Right ventricle myocardium inferior (tissue), 1 donor: ENCODE measurements at regions not wholly inside any gene's neighbourhood (a gene's known extent, or its start where the extent isn't known, plus 50 kb on each side); places are given as distances from the start of the nearest gene placed in this dataset.
"Not testable (repeated sequence)": the region's sequence is repeated elsewhere in the genome, so short reads cannot be mapped to it uniquely, and the experiment has no call there.

Source experiments
- ATAC-seq: fragments of 200-7000 bp; cut with Tn5 transposase; one replicate; pipeline ENCODE4 v1.9.1; 2020; ENCODE audit warnings: mild to moderate bottlenecking, moderate library complexity
- DNase-seq: peaks from one replicate; pipeline ENCODE4 v3.0.0; 2021; ENCODE audit errors: missing footprints
- intact Hi-C: fragments of 100-400 bp; cut with DNase I; formaldehyde crosslinking; loops from one replicate; pipeline ENCODE4 v1.11.0; 2022
- donor health status: DM: no; HTN: yes; CAD: no; lungs with severe emphysema.

DNA sequence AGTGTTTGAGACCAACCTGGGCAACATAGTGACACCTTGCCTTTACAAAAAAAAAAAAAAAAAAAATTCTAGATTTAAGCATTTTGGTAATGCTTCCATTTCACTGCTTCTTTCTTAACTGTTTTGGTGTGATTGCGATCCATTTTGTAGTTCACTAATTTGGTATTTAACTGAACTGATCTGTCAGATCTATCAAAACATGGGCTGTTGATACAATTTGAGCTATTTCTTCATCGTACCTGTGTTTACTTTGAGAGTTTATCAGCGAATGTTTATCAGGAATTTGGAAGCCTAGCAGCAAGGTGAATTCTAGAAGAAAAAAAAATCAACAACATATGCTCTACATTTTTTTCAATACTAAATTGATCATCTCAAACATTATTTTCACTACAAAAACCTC lies 864.9 kb upstream of the WWC1 start:
- no peak for DNase-seq
- ATAC-seq: no peak
- intact Hi-C loops: no loop called here

- ATAC-seq, intact Hi-C loops, DNase-seq: not testable (repeated sequence)
These were observed 863.8 kb upstream of the WWC1 start for GRCh38 chr5:167427641-167428040.

DNA sequence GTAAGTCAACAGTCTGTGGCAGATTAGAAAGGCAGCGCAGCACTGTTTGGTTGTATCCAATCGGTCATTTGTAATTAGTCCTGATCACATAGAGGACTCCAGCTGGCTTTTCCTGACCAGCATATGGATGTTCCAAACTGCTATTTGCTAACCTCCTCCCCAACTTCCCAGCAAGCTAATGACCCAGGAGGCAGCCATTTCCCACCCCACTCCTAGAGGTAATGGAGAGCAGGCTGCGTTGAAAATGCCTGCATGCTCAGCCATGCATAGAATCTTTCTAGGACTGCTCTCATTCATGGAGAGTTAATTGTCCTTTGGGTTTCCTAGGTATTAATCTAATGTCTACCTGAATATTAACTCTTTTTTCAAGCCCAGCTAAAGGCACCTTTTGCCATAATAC lies 850.6 kb upstream of the WWC1 start:
- ATAC-seq: no peak
- intact Hi-C loops: no loop called here
- no peak for DNase-seq

GRCh38 chr5:167442922-167443321 lies 848.5 kb upstream of the WWC1 start:
- intact Hi-C loops: no loop called here
- DNase-seq (no peak), ATAC-seq (no peak)

DNA sequence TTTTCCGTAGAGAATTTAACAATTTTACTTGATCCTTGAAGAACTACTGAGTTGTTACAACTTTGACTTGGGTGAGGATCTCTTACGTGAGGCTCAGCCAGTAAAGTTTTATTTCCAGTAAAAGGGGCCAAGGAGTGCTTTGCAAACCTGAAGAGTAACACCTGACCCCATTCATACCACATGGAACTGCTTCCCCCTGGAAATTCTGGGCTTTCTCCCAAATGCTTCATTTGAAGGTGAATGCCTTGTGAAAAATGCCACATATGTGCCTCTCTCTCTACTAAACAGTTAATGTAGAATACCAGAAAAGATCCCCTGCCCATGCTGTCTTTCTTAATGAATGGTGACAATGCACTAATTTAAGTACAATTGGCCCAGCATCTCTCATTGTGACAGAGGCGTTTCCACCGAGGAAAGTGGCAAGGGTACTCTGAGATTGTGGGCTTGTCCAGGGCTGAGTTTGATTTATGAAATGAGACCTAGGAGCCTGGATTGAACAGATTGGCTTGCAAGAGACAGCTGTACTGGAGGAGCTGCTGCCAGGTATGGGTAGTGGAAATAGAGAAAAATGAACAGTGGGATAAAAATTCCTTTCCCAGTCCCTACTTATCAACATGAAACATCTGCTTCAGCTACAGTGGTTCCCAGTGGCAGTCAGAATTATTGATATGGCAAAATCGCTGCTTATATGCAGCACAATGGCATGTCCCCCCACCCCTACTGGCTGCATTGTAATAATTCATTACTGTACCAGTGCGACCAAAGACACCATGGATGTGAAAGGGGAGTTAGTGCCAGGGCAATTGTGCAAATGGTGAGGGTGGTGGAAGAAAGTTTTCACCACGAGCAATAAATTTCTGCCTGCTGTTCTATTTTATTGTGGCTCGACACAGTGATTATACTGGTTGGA lies 843.7 kb upstream of the WWC1 start:
- DNase-seq: no peak
- no peak for ATAC-seq
- intact Hi-C loops: no loop called here

- ATAC-seq (no peak), DNase-seq (no peak)
- intact Hi-C loops: no loop called here
These were observed 843.1 kb upstream of the WWC1 start for GRCh38 chr5:167448376-167448775.

- intact Hi-C loops: no loop called here
- DNase-seq: no peak
These were observed 840.4 kb upstream of the WWC1 start for GRCh38 chr5:167451076-167451475.

DNA sequence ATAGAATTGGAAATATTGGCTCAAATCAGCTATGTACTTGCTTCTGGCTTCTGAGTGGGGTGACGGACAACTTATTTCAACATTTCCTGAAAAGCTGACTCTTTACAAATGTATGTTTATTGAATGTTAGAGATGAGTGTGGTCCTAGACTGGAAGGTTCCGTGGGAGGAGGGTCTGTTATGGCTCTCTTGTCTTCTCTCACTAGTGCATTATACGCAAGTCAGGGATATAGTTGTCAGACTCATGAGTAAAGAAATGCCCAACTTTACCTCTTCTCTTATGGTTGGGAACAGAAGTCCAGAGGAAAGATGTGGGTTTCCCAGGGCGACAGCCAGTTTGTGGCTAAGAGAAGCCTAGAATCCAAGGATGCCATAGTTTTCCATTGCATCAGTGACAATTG lies 839.3 kb upstream of the WWC1 start:
- no peak for ATAC-seq
- no peak for DNase-seq
- intact Hi-C loops: no loop called here

More at GRCh38 chr5:167451076-167451475, 840.4 kb upstream of the WWC1 start:
- no peak for ATAC-seq

- no peak for ATAC-seq
- no peak for DNase-seq
- intact Hi-C loops: no loop called here
These were observed 838.0 kb upstream of the WWC1 start for GRCh38 chr5:167453246-167454030.

DNA sequence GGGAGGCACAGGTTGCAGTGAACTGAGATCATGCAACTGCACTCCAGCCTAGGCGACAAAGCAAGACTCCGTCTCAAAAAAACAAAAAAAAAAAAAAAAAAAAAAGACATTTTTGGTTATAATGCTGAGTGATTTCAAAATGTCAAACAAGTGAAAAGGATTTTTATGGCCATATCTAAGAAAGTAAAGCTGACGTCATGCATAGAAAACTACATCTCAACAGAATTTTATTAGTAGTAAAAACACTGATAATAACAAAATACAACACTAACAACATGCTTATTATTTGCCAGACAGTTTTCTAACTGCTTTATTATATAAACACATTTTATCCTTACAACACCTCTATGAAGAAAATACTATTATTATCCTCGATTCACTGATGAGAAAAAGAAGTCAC lies 833.0 kb upstream of the WWC1 start:
- ATAC-seq (no peak), DNase-seq (no peak)
- intact Hi-C loops: no loop called here

- intact Hi-C loops: no loop called here
- ATAC-seq: no peak
- DNase-seq: no peak
These were observed 830.9 kb upstream of the WWC1 start for GRCh38 chr5:167460449-167461020.

DNA sequence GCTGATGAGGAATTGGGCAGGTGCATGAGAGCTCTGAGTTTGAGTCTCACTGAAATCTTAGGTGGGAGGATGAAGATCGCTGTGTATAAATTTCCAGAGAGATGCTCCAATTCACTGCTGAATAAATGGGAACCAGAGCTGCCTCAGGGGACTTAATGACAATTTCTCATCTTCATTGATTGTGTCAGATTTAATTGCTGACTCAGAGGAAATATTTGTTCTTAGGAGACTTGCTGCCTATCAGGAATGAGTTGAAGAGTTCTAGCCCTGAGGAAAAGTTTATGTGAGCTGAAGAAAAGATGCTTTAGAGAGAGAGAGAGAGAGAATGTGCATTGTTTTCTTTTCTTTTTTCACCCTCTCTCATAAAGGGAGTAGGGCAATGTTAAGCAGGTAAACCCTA lies 827.5 kb upstream of the WWC1 start:
- DNase-seq: no peak
- no peak for ATAC-seq
- intact Hi-C loops: no loop called here

- intact Hi-C loops: no loop called here
- DNase-seq: no peak
- ATAC-seq: no peak
These were observed 824.5 kb upstream of the WWC1 start for GRCh38 chr5:167466992-167467391.

DNA sequence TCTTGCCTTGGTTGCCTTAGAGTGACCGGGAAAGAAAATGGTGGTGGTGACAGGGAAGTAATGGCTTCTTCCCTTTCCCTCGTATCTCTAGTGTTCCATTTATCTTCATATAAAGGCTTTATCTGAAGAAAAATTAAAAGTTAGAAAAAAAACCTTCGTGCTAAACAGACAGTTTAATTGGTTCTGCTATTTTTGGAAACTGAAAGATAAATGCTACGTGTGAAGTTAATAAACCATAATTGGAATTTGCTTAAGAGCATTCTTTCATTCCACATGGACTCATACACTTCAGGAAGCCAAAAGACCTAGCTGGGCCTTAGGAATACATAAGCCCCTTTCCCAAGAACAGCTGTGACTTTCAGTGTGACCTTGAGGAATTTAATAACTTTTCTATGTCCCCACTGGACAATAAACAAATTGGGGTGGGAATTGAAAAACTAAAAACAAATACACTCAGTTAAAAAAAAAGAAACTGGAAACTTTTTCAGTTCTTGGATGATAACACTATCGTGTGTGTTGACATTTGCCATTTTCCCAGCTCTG lies 818.8 kb upstream of the WWC1 start:
- ATAC-seq (no peak), DNase-seq (no peak)
- intact Hi-C loops: no loop called here

- ATAC-seq (no peak), DNase-seq (no peak)
- intact Hi-C loops: no loop called here
These were observed 813.3 kb upstream of the WWC1 start for GRCh38 chr5:167478188-167478587.

DNA sequence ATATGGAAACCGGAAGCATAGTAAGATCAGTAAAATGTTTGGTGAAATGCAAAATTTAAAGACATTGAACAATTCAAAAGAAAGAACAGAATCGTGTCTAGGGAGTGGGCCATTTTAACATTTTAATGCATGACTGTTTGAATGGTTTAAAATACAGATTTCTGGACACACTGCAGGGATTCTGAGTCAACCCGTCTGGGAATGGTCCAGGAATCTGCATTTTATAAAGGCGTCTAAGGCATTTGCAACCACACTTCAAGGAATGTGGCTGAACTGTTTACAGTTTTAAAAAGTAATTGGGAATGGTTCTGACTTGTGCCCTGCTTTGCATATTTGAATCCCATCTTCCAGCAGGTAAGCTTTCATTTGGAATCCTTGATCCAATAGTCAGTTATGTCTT lies 811.7 kb upstream of the WWC1 start:
- DNase-seq (no peak), ATAC-seq (no peak)
- intact Hi-C loops: no loop called here

DNA sequence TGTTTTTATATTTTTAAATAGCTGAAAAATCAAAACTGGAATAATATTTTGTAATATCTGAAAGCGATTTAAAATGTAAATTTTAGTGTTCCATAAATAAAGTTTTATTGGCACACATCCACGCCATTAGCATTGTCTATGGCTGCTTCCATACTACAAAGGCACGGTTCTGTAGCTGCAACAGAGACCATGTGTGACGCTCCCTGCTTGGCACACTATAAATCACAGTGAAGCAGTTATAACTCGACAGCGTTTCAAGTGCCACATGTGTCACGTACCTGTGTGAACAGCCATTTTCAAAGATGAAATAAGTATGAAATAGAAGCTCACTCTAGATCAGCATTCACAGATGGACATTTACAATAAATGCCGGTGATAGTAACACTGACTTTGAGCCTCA lies 810.1 kb upstream of the WWC1 start:
- intact Hi-C loops: no loop called here
- no peak for DNase-seq
- no peak for ATAC-seq

DNA sequence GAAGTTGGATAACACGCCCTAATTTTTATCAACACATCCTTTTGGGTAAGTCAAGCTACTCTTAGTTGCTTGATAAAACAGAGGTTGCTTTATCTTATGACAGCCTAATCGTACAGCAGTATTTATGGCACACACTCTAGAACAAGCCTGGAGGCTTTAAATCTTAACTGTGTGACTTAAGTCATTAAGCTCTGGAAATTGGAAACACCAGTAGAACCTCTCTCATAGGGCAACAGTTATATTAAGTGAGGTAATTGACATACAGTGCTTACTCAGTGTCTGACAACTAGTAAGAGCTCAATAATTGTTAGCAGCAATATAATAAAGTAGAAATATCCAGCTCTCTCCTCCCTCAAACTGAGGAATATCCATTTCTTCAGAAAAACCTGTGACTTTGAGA lies 808.9 kb upstream of the WWC1 start:
- DNase-seq (no peak), ATAC-seq (no peak)
- intact Hi-C loops: no loop called here

DNA sequence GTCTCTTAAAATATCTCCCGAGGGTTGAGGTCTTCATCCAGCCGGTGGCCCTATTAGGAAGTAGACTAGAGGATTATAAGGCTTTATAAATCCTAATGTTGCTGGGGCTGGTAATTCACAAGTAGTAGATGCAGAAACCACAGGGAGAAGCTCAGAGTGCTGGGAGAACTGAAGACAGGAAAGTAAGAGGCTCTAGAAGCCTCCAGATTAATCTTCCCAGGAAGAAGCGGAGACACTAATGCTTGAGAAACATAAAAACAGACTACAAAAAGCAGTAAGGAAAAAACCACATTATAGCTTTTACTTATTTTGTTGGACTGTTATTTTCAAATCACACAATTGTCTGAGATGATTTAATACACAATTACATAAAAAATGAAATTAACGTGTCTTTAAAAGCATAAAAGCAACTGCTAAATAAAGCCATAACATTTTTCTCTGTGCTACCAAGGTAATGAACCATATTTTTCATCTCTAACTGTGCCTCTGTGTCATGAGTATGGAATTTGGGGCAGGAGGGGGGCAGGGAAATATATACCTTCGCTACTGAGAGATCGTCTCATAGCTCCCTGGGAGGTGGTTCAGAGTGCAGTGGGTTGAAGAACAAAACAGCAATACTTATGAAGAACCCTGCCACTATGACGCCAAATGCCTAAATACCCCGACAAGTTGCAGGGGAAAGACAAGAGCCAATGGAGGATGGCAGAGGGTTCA lies 806.2 kb upstream of the WWC1 start:
- DNase-seq: no peak
- no peak for ATAC-seq
- intact Hi-C loops: no loop called here
